ENCODE measurements at regions not wholly inside any gene's neighbourhood (a gene's known extent, or its start where the extent isn't known, plus 50 kb on each side); places are given as distances from the start of the nearest gene placed in this dataset.

- no peak for DNase-seq
Observed at GRCh38 chr2:128559533-128560515, 241.2 kb upstream of the HS6ST1 start.

GRCh38 chr2:128560718-128561117 is 242.1 kb upstream of the HS6ST1 start:
- DNase-seq: no peak

- peak; percentile 72 for DNase-seq
Observed at GRCh38 chr2:128562471-128563347, 244.0 kb upstream of the HS6ST1 start.

GRCh38 chr2:128563348-128563687 is 244.7 kb upstream of the HS6ST1 start:
- DNase-seq: peak; percentile 89

GRCh38 chr2:128564131-128564530 is 245.5 kb upstream of the HS6ST1 start:
- DNase-seq: no peak

GRCh38 chr2:128564551-128564950 is 245.9 kb upstream of the HS6ST1 start:
- no peak for DNase-seq

- DNase-seq: no peak
Observed at GRCh38 chr2:128565441-128565840, 246.8 kb upstream of the HS6ST1 start.

GRCh38 chr2:128566671-128567070 is 248.0 kb upstream of the HS6ST1 start:
- DNase-seq: no peak

- DNase-seq: no peak
Observed at GRCh38 chr2:128568106-128568505, 249.4 kb upstream of the HS6ST1 start.

- no peak for DNase-seq
Observed at GRCh38 chr2:128573116-128573515, 254.4 kb upstream of the HS6ST1 start.

- DNase-seq: no peak
Observed at GRCh38 chr2:128573531-128573930, 254.9 kb upstream of the HS6ST1 start.

- no peak for DNase-seq
Observed at GRCh38 chr2:128577141-128577930, 258.7 kb upstream of the HS6ST1 start.

- DNase-seq: peak; percentile 14
Observed at GRCh38 chr2:128578406-128579390, 260.0 kb upstream of the HS6ST1 start.

GRCh38 chr2:128579825-128580224 is 261.2 kb upstream of the HS6ST1 start:
- DNase-seq: no peak

GRCh38 chr2:128580988-128581848 is 262.6 kb upstream of the HS6ST1 start:
- no peak for DNase-seq

GRCh38 chr2:128581849-128582244 is 263.2 kb upstream of the HS6ST1 start:
- no peak for DNase-seq

- DNase-seq: peak; percentile 93
Observed at GRCh38 chr2:128584296-128584890, 265.7 kb upstream of the HS6ST1 start.

GRCh38 chr2:128585706-128586105 is 267.0 kb upstream of the HS6ST1 start:
- DNase-seq: peak; percentile 83

GRCh38 chr2:128589681-128590080 is 271.0 kb upstream of the HS6ST1 start:
- no peak for DNase-seq
